ENCODE measurements at regions not wholly inside any gene's neighbourhood (a gene's known extent, or its start where the extent isn't known, plus 50 kb on each side); places are given as distances from the start of the nearest gene placed in this dataset.
"Not testable (repeated sequence)": the region's sequence is repeated elsewhere in the genome, so short reads cannot be mapped to it uniquely, and the experiment has no call there.

DNA sequence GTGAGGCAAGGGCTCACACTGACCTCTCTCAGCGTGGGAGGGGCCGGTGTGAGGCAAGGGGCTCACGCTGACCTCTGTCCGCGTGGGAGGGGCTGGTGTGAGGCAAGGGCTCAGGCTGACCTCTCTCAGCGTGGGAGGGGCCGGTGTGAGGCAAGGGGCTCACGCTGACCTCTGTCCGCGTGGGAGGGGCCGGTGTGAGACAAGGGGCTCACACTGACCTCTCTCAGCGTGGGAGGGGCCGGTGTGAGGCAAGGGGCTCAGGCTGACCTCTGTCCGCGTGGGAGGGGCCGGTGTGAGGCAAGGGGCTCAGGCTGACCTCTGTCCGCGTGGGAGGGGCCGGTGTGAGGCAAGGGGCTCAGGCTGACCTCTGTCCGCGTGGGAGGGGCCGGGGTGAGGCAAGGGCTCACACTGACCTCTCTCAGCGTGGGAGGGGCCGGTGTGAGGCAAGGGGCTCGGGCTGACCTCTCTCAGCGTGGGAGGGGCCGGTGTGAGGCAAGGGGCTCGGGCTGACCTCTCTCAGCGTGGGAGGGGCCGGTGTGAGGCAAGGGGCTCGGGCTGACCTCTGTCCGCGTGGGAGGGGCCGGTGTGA lies 315.0 kb downstream of the OR4F29 start:
- H3K4me2 ChIP-seq (ENCODE audit: low read depth, low read length, poor library complexity, severe bottlenecking); H3K27me3 ChIP-seq (ENCODE audit: low read length); H4K20me1 ChIP-seq (ENCODE audit: insufficient read depth, low read depth, low read length); H3K4me3 ChIP-seq (ENCODE audit: low read length); H3K9me2 ChIP-seq (replicated peaks; ENCODE audit: insufficient read depth, low read length); DNase-seq; H2AFZ ChIP-seq (ENCODE audit: low read length); H3K9ac ChIP-seq (ENCODE audit: low read length); H3K36me3 ChIP-seq (ENCODE audit: insufficient read depth, low read length); H3K9me3 ChIP-seq (ENCODE audit: low read length); H3K27ac ChIP-seq (ENCODE audit: low read length); H3K4me1 ChIP-seq (ENCODE audit: low read length); H3K79me2 ChIP-seq (ENCODE audit: low read length): not testable (repeated sequence)

DNA sequence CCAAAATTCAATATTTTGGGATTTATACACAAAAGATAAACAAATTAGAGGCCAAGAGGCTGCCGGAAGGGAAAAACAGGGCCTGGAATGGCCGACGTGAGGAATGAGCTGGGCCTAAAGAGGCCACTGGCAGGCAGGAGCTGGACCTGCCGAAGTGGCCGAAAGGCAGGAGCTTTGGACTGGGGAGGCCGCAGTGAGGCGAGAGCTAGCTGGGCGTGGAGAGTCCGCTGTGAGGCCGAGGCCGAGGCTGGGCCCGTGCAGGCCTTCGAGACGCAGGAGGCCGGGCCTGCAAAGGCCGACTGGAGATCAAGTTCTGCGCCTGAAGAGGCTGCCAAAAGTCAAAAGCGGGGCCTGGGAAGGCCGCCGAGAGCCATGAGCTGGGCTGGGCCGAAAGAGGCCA lies 316.5 kb downstream of the OR4F29 start:
- H3K9me2 ChIP-seq (replicated peaks; ENCODE audit: insufficient read depth, low read length); H3K27me3 ChIP-seq (ENCODE audit: low read length); H3K9me3 ChIP-seq (ENCODE audit: low read length); H3K4me1 ChIP-seq (ENCODE audit: low read length); H3K4me2 ChIP-seq (ENCODE audit: low read depth, low read length, poor library complexity, severe bottlenecking); H2AFZ ChIP-seq (ENCODE audit: low read length); H3K36me3 ChIP-seq (ENCODE audit: insufficient read depth, low read length); H3K27ac ChIP-seq (ENCODE audit: low read length); DNase-seq; H4K20me1 ChIP-seq (ENCODE audit: insufficient read depth, low read depth, low read length); H3K4me3 ChIP-seq (ENCODE audit: low read length); H3K9ac ChIP-seq (ENCODE audit: low read length); H3K79me2 ChIP-seq (ENCODE audit: low read length): not testable (repeated sequence)

DNA sequence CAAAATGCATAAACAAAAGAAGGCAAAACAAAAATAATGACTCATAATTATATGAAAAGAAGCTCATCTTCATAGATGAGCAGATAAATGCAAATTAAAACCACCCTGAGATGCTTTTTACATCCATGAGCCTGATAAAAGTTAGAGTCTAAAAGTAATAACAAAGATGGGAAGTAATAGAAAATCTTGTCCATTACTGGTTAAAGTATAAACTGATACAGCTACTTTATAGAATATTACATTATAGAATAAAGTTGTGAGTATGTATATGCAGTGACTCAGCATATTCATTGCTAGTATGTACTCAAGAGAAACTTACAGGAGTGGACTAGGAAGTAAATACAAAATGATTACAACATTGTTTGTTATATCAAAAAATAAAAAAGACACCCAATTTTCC lies 333.0 kb downstream of the OR4F29 start:
- H3K9me3 ChIP-seq (ENCODE audit: low read length); DNase-seq; H3K36me3 ChIP-seq (ENCODE audit: insufficient read depth, low read length); H3K9me2 ChIP-seq (replicated peaks; ENCODE audit: insufficient read depth, low read length); H3K4me2 ChIP-seq (ENCODE audit: low read depth, low read length, poor library complexity, severe bottlenecking); H3K9ac ChIP-seq (ENCODE audit: low read length); H3K27me3 ChIP-seq (ENCODE audit: low read length); H3K4me1 ChIP-seq (ENCODE audit: low read length); H4K20me1 ChIP-seq (ENCODE audit: insufficient read depth, low read depth, low read length); H3K27ac ChIP-seq (ENCODE audit: low read length); H3K4me3 ChIP-seq (ENCODE audit: low read length); H3K79me2 ChIP-seq (ENCODE audit: low read length); H2AFZ ChIP-seq (ENCODE audit: low read length): not testable (repeated sequence)

DNA sequence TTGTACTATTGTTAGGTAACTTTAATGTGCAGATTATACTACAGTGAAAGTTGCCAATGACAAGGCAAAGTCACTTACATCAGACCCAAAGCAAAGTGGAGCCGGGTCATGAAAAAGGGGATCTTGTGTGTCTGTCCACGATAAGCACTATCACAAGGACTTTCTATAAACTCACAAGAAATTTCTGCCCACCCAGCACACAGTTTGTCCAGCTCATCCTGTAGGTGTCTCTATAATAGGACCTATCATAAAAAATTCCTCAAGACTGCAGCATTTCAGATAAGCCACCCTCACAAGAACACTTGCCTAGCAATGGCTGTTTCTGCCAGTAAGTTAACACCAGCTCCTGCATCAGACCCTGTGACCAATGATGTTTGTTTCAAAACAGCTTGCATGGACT lies 335.9 kb downstream of the OR4F29 start:
- not testable (repeated sequence) for H3K79me2 ChIP-seq (ENCODE audit: low read length); H2AFZ ChIP-seq (ENCODE audit: low read length); DNase-seq; H4K20me1 ChIP-seq (ENCODE audit: insufficient read depth, low read depth, low read length); H3K9me2 ChIP-seq (replicated peaks; ENCODE audit: insufficient read depth, low read length); H3K27me3 ChIP-seq (ENCODE audit: low read length); H3K4me1 ChIP-seq (ENCODE audit: low read length); H3K4me2 ChIP-seq (ENCODE audit: low read depth, low read length, poor library complexity, severe bottlenecking); H3K9me3 ChIP-seq (ENCODE audit: low read length); H3K9ac ChIP-seq (ENCODE audit: low read length); H3K4me3 ChIP-seq (ENCODE audit: low read length); H3K27ac ChIP-seq (ENCODE audit: low read length); H3K36me3 ChIP-seq (ENCODE audit: insufficient read depth, low read length)

DNA sequence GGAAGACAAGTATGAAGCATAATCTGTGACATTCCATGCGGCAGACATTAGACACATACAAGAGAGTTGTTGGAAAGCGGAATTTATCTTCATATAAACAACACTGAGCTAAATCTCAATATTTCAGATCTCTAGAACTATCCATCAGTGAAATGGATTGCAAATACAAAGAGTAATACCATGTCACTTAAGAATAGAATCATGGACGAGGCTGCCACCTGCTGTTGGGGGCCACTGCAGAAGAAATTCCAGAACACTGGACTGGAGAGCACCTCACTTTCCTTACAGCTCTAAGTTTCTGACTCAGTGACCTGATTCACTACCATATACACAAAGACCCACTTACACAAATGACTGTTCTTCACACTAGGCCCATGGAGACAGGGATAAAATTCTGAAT lies 346.7 kb downstream of the OR4F29 start:
- not testable (repeated sequence) for H3K27me3 ChIP-seq (ENCODE audit: low read length); H3K9ac ChIP-seq (ENCODE audit: low read length); H3K4me2 ChIP-seq (ENCODE audit: low read depth, low read length, poor library complexity, severe bottlenecking); DNase-seq; H3K9me3 ChIP-seq (ENCODE audit: low read length); H2AFZ ChIP-seq (ENCODE audit: low read length); H3K4me3 ChIP-seq (ENCODE audit: low read length); H3K27ac ChIP-seq (ENCODE audit: low read length); H4K20me1 ChIP-seq (ENCODE audit: insufficient read depth, low read depth, low read length); H3K36me3 ChIP-seq (ENCODE audit: insufficient read depth, low read length); H3K79me2 ChIP-seq (ENCODE audit: low read length); H3K4me1 ChIP-seq (ENCODE audit: low read length); H3K9me2 ChIP-seq (replicated peaks; ENCODE audit: insufficient read depth, low read length)

DNA sequence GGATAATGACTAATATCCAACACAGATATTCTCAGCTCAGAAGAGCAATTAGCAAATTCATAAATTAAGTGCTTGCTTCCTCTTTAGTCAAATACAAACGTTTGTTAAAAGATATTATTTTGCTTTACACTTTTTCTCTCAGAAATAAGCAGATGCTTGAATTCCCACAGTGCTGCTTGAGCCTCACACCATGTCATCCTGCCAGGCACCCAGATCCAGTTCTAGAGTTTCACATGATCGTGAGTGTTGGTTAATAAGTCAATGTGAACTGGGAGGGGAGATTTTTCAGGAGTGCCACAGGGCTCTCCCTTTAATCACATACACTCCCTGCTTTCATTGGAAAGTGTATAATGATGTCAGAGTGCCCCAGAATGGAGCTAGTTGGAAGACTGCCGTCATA lies 352.0 kb downstream of the OR4F29 start:
- not testable (repeated sequence) for H2AFZ ChIP-seq (ENCODE audit: low read length); H3K27ac ChIP-seq (ENCODE audit: low read length); H3K79me2 ChIP-seq (ENCODE audit: low read length); H3K4me2 ChIP-seq (ENCODE audit: low read depth, low read length, poor library complexity, severe bottlenecking); DNase-seq; H3K9me3 ChIP-seq (ENCODE audit: low read length); H3K9me2 ChIP-seq (replicated peaks; ENCODE audit: insufficient read depth, low read length); H3K9ac ChIP-seq (ENCODE audit: low read length); H3K27me3 ChIP-seq (ENCODE audit: low read length); H3K36me3 ChIP-seq (ENCODE audit: insufficient read depth, low read length); H3K4me1 ChIP-seq (ENCODE audit: low read length); H4K20me1 ChIP-seq (ENCODE audit: insufficient read depth, low read depth, low read length); H3K4me3 ChIP-seq (ENCODE audit: low read length)

DNA sequence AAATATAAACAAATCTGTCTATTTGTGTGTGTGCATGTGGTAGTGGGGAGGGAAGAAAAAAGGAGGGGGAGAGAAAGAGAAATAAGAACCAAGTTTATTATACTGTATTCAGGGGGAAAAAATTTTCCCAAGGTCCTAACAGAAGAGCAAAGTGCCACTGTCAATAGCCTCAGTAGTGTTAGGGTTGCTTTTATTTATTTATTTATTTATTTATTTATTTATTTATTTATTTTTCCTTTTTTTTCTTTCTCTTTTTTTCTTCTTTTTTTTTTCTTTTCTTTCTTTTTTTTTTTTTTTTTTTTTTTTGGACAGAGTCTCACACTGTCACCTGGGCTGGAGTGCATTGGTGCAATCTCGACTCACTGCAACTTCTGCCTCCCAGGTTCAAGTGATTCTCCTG lies 352.7 kb downstream of the OR4F29 start:
- H4K20me1 ChIP-seq (ENCODE audit: insufficient read depth, low read depth, low read length); H2AFZ ChIP-seq (ENCODE audit: low read length); H3K9ac ChIP-seq (ENCODE audit: low read length); H3K36me3 ChIP-seq (ENCODE audit: insufficient read depth, low read length); H3K27me3 ChIP-seq (ENCODE audit: low read length); H3K79me2 ChIP-seq (ENCODE audit: low read length); H3K4me3 ChIP-seq (ENCODE audit: low read length); H3K9me3 ChIP-seq (ENCODE audit: low read length); H3K4me2 ChIP-seq (ENCODE audit: low read depth, low read length, poor library complexity, severe bottlenecking); DNase-seq; H3K27ac ChIP-seq (ENCODE audit: low read length); H3K4me1 ChIP-seq (ENCODE audit: low read length); H3K9me2 ChIP-seq (replicated peaks; ENCODE audit: insufficient read depth, low read length): not testable (repeated sequence)

DNA sequence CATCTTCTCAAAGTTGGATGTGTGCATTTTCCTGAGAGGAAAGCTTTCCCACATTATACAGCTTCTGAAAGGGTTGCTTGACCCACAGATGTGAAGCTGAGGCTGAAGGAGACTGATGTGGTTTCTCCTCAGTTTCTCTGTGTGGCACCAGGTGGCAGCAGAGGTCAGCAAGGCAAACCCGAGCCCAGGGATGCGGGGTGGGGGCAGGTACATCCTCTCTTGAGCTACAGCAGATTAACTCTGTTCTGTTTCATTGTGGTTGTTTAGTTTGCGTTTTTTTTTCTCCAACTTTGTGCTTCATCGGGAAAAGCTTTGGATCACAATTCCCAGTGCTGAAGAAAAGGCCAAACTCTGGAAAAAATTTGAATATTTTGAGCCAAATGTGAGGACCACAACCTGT lies 360.2 kb downstream of the OR4F29 start:
- H3K27me3 ChIP-seq (ENCODE audit: low read length); DNase-seq; H3K79me2 ChIP-seq (ENCODE audit: low read length); H3K9me3 ChIP-seq (ENCODE audit: low read length); H3K4me3 ChIP-seq (ENCODE audit: low read length); H3K4me2 ChIP-seq (ENCODE audit: low read depth, low read length, poor library complexity, severe bottlenecking); H3K9me2 ChIP-seq (replicated peaks; ENCODE audit: insufficient read depth, low read length); H3K36me3 ChIP-seq (ENCODE audit: insufficient read depth, low read length); H3K4me1 ChIP-seq (ENCODE audit: low read length); H2AFZ ChIP-seq (ENCODE audit: low read length); H3K9ac ChIP-seq (ENCODE audit: low read length); H4K20me1 ChIP-seq (ENCODE audit: insufficient read depth, low read depth, low read length); H3K27ac ChIP-seq (ENCODE audit: low read length): not testable (repeated sequence)

DNA sequence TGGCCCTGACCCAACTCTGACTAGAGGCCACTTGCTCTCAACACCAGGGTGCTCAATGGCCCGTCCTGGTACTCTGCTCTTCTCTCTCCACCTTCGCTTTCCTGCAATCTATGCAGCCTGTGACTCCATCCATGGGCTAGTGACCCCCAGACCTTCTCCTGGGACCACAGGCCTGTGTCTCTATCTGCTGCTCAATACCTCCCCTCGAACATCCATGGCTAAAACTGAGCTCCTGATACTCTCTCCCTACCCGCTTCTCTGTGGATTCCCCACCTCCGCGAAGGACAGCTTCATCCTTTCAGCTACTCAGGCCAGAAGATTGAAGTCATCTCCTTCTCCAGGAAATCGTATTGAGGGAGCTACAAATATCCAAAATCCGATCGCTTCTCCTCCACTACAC lies 363.4 kb downstream of the OR4F29 start:
- not testable (repeated sequence) for H3K9me3 ChIP-seq (ENCODE audit: low read length); H2AFZ ChIP-seq (ENCODE audit: low read length); H4K20me1 ChIP-seq (ENCODE audit: insufficient read depth, low read depth, low read length); H3K9ac ChIP-seq (ENCODE audit: low read length); H3K4me1 ChIP-seq (ENCODE audit: low read length); H3K79me2 ChIP-seq (ENCODE audit: low read length); DNase-seq; H3K27ac ChIP-seq (ENCODE audit: low read length); H3K27me3 ChIP-seq (ENCODE audit: low read length); H3K4me3 ChIP-seq (ENCODE audit: low read length); H3K4me2 ChIP-seq (ENCODE audit: low read depth, low read length, poor library complexity, severe bottlenecking); H3K36me3 ChIP-seq (ENCODE audit: insufficient read depth, low read length); H3K9me2 ChIP-seq (replicated peaks; ENCODE audit: insufficient read depth, low read length)
